GM23248 (cell line): ENCODE measurements at regions not wholly inside any gene's neighbourhood (a gene's known extent, or its start where the extent isn't known, plus 50 kb on each side); places are given as distances from the start of the nearest gene placed in this dataset.

Source experiments
- DNase-seq: peaks from one replicate; pipeline ENCODE4 v3.0.0-alpha.2; 2015
- H2AFZ ChIP-seq: fragments of 200-600 bp; sonication (generic); 2 replicates; pipeline ENCODE4 v1.6.1; 2016; ENCODE audit warnings: antibody characterized with exemption
- H3F3A ChIP-seq: fragments of 200-600 bp; sonication (generic); 2 replicates; pipeline ENCODE4 v1.6.1; 2016; ENCODE audit warnings: mild to moderate bottlenecking, antibody characterized with exemption, mixed run types; ENCODE audit not compliant: insufficient read depth
- H3K27ac ChIP-seq: fragments of 200-600 bp; sonication (generic); 2 replicates; pipeline ENCODE4 v1.5.1; 2016; ENCODE audit warnings: mild to moderate bottlenecking
- H3K27me3 ChIP-seq: fragments of 200-600 bp; sonication (generic); replicated peaks from 2 replicates; pipeline ENCODE4 v1.6.1; 2016; ENCODE audit warnings: mild to moderate bottlenecking; ENCODE audit not compliant: insufficient read depth
- H3K36me3 ChIP-seq: fragments of 200-600 bp; sonication (generic); 2 replicates; pipeline ENCODE4 v1.6.1; 2016; ENCODE audit warnings: low read depth, mild to moderate bottlenecking
- H3K4me1 ChIP-seq: fragments of 200-600 bp; sonication (generic); 2 replicates; pipeline ENCODE4 v1.6.1; 2016; ENCODE audit warnings: mild to moderate bottlenecking; ENCODE audit not compliant: insufficient read depth
- H3K4me2 ChIP-seq: fragments of 200-600 bp; sonication (generic); one replicate; pipeline ENCODE4 v1.6.1; 2016; ENCODE audit warnings: mild to moderate bottlenecking; ENCODE audit not compliant: unreplicated experiment
- H3K4me3 ChIP-seq: fragments of 200-600 bp; sonication (generic); 2 replicates; pipeline ENCODE4 v1.5.1; 2016; ENCODE audit warnings: mild to moderate bottlenecking
- H3K79me2 ChIP-seq: fragments of 200-600 bp; sonication (generic); 2 replicates; pipeline ENCODE4 v1.6.1; 2016; ENCODE audit warnings: mild to moderate bottlenecking; ENCODE audit not compliant: insufficient read depth
- H3K9ac ChIP-seq: fragments of 200-600 bp; sonication (generic); 2 replicates; pipeline ENCODE4 v1.6.1; 2016; ENCODE audit warnings: mild to moderate bottlenecking
- H3K9me2 ChIP-seq: fragments of 200-600 bp; sonication (generic); 2 replicates; pipeline ENCODE4 v1.6.1; 2016; ENCODE audit warnings: mixed run types, mild to moderate bottlenecking, moderate library complexity; ENCODE audit not compliant: insufficient read depth
- H3K9me3 ChIP-seq: fragments of 200-600 bp; sonication (generic); one replicate; pipeline ENCODE4 v1.6.1; 2017; ENCODE audit warnings: low read depth
- H4K20me1 ChIP-seq: fragments of 200-600 bp; sonication (generic); 2 replicates; pipeline ENCODE4 v1.6.0; 2016; ENCODE audit not compliant: insufficient read depth
- EZH2 ChIP-seq: fragments of 200-600 bp; sonication (generic); IDR thresholded peaks from 2 replicates; pipeline ENCODE4 v1.6.1; 2018; ENCODE audit warnings: antibody characterized with exemption, mild to moderate bottlenecking; ENCODE audit not compliant: insufficient read depth, poor library complexity, severe bottlenecking
- EZH2phosphoT487 ChIP-seq: fragments of 200-600 bp; sonication (generic); IDR thresholded peaks from 2 replicates; pipeline ENCODE4 v1.6.1; 2018; ENCODE audit warnings: antibody characterized with exemption, moderate library complexity, mild to moderate bottlenecking, low read depth; ENCODE audit not compliant: insufficient read depth
- WGBS, 2 experiments: methylation state at CpG; one replicate each; pipeline ENCODE4 v1.1.6; 2015 to 2017; ENCODE audit warnings: low lambda C conversion rate in 2 of 2, low coverage in 1 of 2; ENCODE audit errors: missing lambda C conversion rate in 2 of 2; 5-methylcytosine and 5-hydroxymethylcytosine counted together
- in situ Hi-C: fragments of 300-500 bp; cut with MboI; formaldehyde crosslinking; loops from 2 replicates; pipeline ENCODE4 v1.15.0; 2020

DNA sequence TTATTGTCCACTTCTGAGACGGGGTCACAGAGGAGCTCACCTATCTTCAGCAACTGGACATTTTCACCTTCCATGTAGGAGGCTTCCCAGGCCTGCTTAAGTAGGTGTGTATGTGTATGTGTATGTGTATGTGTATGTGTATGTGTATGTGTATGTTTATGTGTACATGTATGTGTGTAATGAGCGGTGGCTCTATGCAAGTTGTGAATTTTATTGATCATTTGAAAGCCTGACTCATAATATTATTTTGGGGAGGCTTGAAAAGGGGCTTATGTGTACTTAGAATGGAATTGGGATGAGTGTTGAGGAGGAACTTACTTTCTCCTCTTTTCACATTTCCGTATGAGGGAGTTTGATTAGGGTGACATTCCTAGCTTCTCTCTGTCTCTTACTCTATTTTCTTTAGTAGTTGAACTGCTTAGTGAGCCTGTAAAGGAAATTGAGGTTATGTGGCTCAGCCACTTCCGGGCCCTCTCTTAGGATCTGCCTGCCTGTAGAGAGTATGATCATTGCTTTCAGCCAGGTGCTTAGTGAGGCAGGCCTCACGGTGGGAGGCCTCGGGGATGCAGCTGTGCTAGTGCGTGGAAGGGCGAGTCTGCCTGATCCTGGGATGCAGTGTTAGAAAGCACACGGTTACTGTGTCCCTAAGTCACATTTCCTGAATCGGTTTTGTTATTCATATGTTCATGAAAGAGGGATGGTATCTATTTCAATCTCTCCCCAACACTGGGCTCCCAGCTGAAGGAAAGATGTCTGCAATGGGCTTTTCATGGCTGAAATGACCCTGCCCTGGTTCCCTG is 61.0 kb downstream of the IER5 start:
- H3K36me3 ChIP-seq, result no peaks in the 10 kb centered on the region
- H3K9ac ChIP-seq, result no peak overlapping the region
- no peak overlapping the region for H3K27ac ChIP-seq
- no peak for DNase-seq
- TF ChIP-seq EZH2phosphoT487, result no peak
- TF ChIP-seq EZH2, result no peak
- H3K79me2 ChIP-seq, result no peaks in the 10 kb centered on the region
- H3K9me2 ChIP-seq, result no peaks in the 10 kb centered on the region
- H2AFZ ChIP-seq, result no peak overlapping the region
- no peaks in the 10 kb centered on the region for H4K20me1 ChIP-seq
- peaks cover 8% of the 10 kb centered on the region; the same call in 1 of the 2 replicates for H3F3A ChIP-seq
- WGBS, 2 experiments, result 88% methylated on average over 10 of the region's 10 CpGs
- no peak overlapping the region for H3K4me3 ChIP-seq
- H3K4me2 ChIP-seq, result no peak overlapping the region
- H3K9me3 ChIP-seq, result no peaks in the 10 kb centered on the region
- in situ Hi-C loops, result loop anchor here (5.0 to 10.0 kb wide), 2 partner anchors 105 to 267 kb away; no protein-coding TSS in a partner anchor
- H3K4me1 ChIP-seq, result peaks cover 25% of the 10 kb centered on the region
- no peaks in the 10 kb centered on the region for H3K27me3 ChIP-seq

DNA sequence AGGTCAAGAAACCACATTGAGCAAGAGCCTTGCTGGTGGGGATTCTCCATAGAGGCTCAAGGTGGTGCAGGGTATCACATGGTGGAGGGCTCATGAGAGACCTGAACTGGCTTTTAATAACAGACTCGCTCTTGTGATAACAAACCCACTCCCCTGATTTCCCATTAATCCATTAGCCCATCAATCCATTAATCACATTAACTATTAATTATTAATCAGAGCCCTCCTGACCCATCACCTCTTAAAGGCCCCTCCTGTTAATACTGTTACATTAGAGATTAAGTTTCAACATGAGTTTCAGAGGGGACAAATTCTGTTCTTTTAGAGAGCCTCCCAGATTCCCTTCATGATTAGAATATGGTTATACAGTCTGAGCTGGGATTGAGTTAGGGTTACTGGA is 61.8 kb downstream of the IER5 start:
- no peaks in the 10 kb centered on the region for H3K27me3 ChIP-seq
- no peaks in the 10 kb centered on the region for H4K20me1 ChIP-seq
- peaks cover 8% of the 10 kb centered on the region; the same call in 1 of the 2 replicates for H3F3A ChIP-seq
- DNase-seq, result no peak
- H3K4me2 ChIP-seq, result no peak overlapping the region
- H3K9me2 ChIP-seq, result no peaks in the 10 kb centered on the region
- H3K9me3 ChIP-seq, result no peaks in the 10 kb centered on the region
- peaks cover 25% of the 10 kb centered on the region for H3K4me1 ChIP-seq
- H2AFZ ChIP-seq, result no peak overlapping the region
- H3K27ac ChIP-seq, result no peak overlapping the region
- no peak for TF ChIP-seq EZH2
- TF ChIP-seq EZH2phosphoT487, result no peak
- H3K79me2 ChIP-seq, result no peaks in the 10 kb centered on the region
- no peaks in the 10 kb centered on the region for H3K36me3 ChIP-seq
- in situ Hi-C loops, result no loop called here
- H3K9ac ChIP-seq, result no peak overlapping the region
- H3K4me3 ChIP-seq, result no peak overlapping the region
- WGBS, 2 experiments, result 100% methylated on average over 1 of the region's 1 CpG

DNA sequence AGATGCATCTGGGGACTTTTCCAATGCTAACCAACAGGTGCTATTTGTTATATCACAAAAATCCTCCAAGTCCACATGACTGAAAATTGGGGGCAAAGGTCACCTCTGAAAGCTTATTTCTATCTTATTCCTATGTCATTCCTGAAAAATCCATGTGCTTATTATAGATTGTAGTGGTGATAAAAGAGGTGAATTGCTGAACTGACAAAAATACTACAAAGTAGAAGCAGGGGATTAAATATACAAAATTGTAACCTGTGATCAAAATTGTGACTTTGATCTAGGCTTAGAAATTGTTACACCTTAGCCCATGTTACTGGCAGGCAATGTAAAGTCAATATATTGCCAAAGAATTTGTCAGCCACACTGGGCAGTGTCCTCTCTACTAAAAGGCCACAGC is 62.3 kb downstream of the IER5 start:
- in situ Hi-C loops, result no loop called here
- no peaks in the 10 kb centered on the region for H3K36me3 ChIP-seq
- H4K20me1 ChIP-seq, result no peaks in the 10 kb centered on the region
- no peak overlapping the region for H3K27ac ChIP-seq
- H3K79me2 ChIP-seq, result no peaks in the 10 kb centered on the region
- TF ChIP-seq EZH2phosphoT487 (no peak), EZH2 (no peak)
- H3K9me3 ChIP-seq, result no peaks in the 10 kb centered on the region
- H3K9ac ChIP-seq, result no peak overlapping the region
- no peak overlapping the region for H2AFZ ChIP-seq
- no peaks in the 10 kb centered on the region for H3K27me3 ChIP-seq
- H3K4me1 ChIP-seq, result peaks cover 25% of the 10 kb centered on the region
- no peak for DNase-seq
- H3F3A ChIP-seq, result peaks cover 8% of the 10 kb centered on the region; the same call in 1 of the 2 replicates
- no peaks in the 10 kb centered on the region for H3K9me2 ChIP-seq
- no peak overlapping the region for H3K4me2 ChIP-seq
- H3K4me3 ChIP-seq, result no peak overlapping the region

DNA sequence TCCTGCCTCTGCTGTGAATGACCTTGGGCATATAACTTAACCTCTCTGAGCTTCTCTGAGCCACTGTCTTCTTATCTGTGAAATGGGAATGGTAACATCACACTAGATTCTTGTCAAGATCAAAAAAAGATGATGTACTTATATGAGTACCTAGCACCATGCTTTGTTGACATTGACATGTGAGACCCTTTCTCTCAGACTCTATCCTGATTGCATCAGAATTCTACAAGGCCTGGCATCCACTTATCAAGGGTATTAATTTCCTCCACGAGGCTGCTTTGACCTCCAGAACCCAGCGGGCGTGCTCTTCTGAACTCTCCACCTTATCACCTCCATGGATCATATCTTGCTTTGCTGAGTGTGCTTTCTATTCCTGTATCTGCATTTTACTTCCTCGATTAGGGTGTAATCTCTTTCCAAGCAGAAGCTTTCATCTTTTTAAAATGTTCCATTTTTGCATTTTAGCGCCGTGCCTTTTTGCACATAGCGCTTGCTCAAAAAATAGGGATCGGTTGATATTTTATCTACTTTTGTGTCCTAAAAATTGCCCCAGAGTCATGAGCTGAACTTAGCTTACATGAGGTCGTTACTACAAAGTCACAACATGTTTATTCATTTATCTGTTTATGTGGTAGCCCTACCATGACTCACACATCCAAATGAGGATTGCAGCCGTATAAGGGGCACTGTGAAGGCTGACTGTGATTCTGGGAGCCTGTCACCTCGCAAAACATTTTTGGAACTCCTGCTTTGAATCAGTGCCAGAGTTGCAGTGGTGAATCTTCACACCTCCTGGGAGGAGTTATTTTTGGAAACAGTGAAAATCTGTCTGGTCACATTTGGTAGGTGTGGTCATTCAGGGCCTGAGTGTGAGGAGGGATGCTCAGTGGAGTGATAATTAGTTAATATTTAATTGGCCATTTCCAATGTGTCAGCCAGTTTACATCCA is 63.2 kb downstream of the IER5 start:
- no peaks in the 10 kb centered on the region for H3K36me3 ChIP-seq
- H3K9ac ChIP-seq, result no peak overlapping the region
- peaks cover 25% of the 10 kb centered on the region for H3K4me1 ChIP-seq
- peaks cover 8% of the 10 kb centered on the region; the same call in 1 of the 2 replicates for H3F3A ChIP-seq
- WGBS, 2 experiments, result 58 to 60% methylated on average over 11 of the region's 11 CpGs
- in situ Hi-C loops, result no loop called here
- no peaks in the 10 kb centered on the region for H3K79me2 ChIP-seq
- H3K9me2 ChIP-seq, result no peaks in the 10 kb centered on the region
- TF ChIP-seq EZH2phosphoT487, result no peak
- TF ChIP-seq EZH2, result no peak
- H3K27me3 ChIP-seq, result no peaks in the 10 kb centered on the region
- H4K20me1 ChIP-seq, result no peaks in the 10 kb centered on the region
- no peaks in the 10 kb centered on the region for H3K9me3 ChIP-seq
- no peak overlapping the region for H3K4me3 ChIP-seq
- H3K4me2 ChIP-seq, result no peak overlapping the region
- no peak overlapping the region for H3K27ac ChIP-seq
- no peak overlapping the region for H2AFZ ChIP-seq
- peak; percentile 76 for DNase-seq
